HCT116 (cell line): ENCODE measurements at regions not wholly inside any gene's neighbourhood (a gene's known extent, or its start where the extent isn't known, plus 50 kb on each side); places are given as distances from the start of the nearest gene placed in this dataset.
A peak's percentile ranks its signal among the peaks of the same experiment; 100 is the strongest.

ENCODE experiments used
- ATAC-seq: fragments of 200-7000 bp; cut with Tn5 transposase; 2 replicates; pipeline ENCODE4 v1.9.1; 2020; ENCODE audit warnings: mild to moderate bottlenecking, moderate library complexity
- BruUV-seq: library from RNA; stranded (reverse); fragments of 400-500 nt; replicated peaks from 2 replicates; lab custom pipeline; 2021; lab: Mats Ljungman, UMichigan
- CTCF ChIA-PET: fragments of 300-600 bp; sonication (Branson Sonifier 250); formaldehyde crosslinking; loops from one replicate; lab custom pipeline; 2021; ENCODE audit warnings: antibody characterized with exemption; lab: Charles Lee
- POLR2A ChIA-PET: fragments of 300-600, 350-600 bp; sonication (Branson Sonifier 250); formaldehyde crosslinking; loops from one replicate; lab custom pipeline; 2021; ENCODE audit warnings: antibody characterized with exemption; lab: Charles Lee
- RAD21 ChIA-PET, 2 experiments: fragments of 300-600 bp; sonication (Branson Sonifier 250); formaldehyde crosslinking; loops; one replicate each; lab custom pipeline; 2023; ENCODE audit warnings: low total read pairs in 2 of 2; ENCODE audit not compliant: uncharacterized antibody in 2 of 2, unreplicated experiment in 2 of 2, low non-redundant PET in 1 of 2; lab: Charles Lee
- DNase-seq: peaks from one replicate; pipeline ENCODE4 v3.0.0-alpha.2; 2010; ENCODE audit warnings: low read depth, low spot score
- H2AFZ ChIP-seq: fragments of 200-600 bp; shearing (Covaris generic), sonication (generic); 2 replicates; pipeline ENCODE4 v1.6.1; 2017; ENCODE audit warnings: low read depth, mixed run types, mixed read lengths, antibody characterized with exemption, low read length; ENCODE audit not compliant: poor library complexity, severe bottlenecking
- H3K27ac ChIP-seq: 2 replicates; pipeline ENCODE4 v1.5.1; 2012; ENCODE audit warnings: low read depth, low read length
- H3K27me3 ChIP-seq: fragments of 200-600 bp; sonication (generic); 2 replicates; pipeline ENCODE4 v1.6.1; 2016; ENCODE audit warnings: mixed run types, low read length, mixed read lengths; ENCODE audit not compliant: insufficient read depth
- H3K36me3 ChIP-seq, 2 experiments: fragments of 200-500 bp in 1 of 2; fragments of 200-600 bp in 1 of 2; sonication (Bioruptor generic) in 1 of 2; sonication (generic) in 1 of 2; 2 replicates each; pipeline versions ENCODE4 v1.5.1 to v1.6.1; 2014 to 2016; ENCODE audit warnings: low read length in 2 of 2, inconsistent platforms in 1 of 2, mixed read lengths in 1 of 2, mixed run types in 1 of 2; ENCODE audit not compliant: insufficient read depth in 2 of 2, control insufficient read depth in 1 of 2
- H3K4me1 ChIP-seq, 2 experiments: fragments of 200-600 bp in 1 of 2; sonication (generic) in 1 of 2; 2 replicates each; pipeline versions ENCODE4 v1.5.1 to v1.6.1; 2012 to 2017; ENCODE audit warnings: low read length in 2 of 2, inconsistent platforms in 1 of 2, mild to moderate bottlenecking in 1 of 2, mixed read lengths in 1 of 2, mixed run types in 1 of 2, moderate library complexity in 1 of 2; ENCODE audit not compliant: insufficient read depth in 2 of 2, control insufficient read depth in 1 of 2
- H3K4me2 ChIP-seq: fragments of 200-600 bp; sonication (generic); 2 replicates; pipeline ENCODE4 v1.6.1; 2017; ENCODE audit warnings: mixed run types, low read length, mixed read lengths
- H3K4me3 ChIP-seq, 2 experiments: fragments of 200-600 bp in 1 of 2; sonication (generic) in 1 of 2; replicated peaks in 1 of 2; 2 replicates each; pipeline ENCODE4 v1.5.1; 2011 to 2016; ENCODE audit warnings: low read length in 2 of 2, control low read depth in 1 of 2, low read depth in 1 of 2, mild to moderate bottlenecking in 1 of 2, mixed read lengths in 1 of 2, mixed run types in 1 of 2
- H3K79me2 ChIP-seq: fragments of 200-600 bp; sonication (generic); 2 replicates; pipeline ENCODE4 v1.6.1; 2017; ENCODE audit warnings: mild to moderate bottlenecking, mixed run types, low read length, moderate library complexity, mixed read lengths; ENCODE audit not compliant: insufficient read depth
- H3K9ac ChIP-seq: fragments of 200-600 bp; sonication (generic); 2 replicates; pipeline ENCODE4 v1.6.1; 2016; ENCODE audit warnings: low read length, mixed read lengths
- H3K9me2 ChIP-seq: fragments of 200-600 bp; sonication (generic), shearing (Covaris generic); 2 replicates; pipeline ENCODE4 v1.6.1; 2017; ENCODE audit warnings: mixed run types, mild to moderate bottlenecking, moderate library complexity; ENCODE audit not compliant: insufficient read depth
- H3K9me3 ChIP-seq, 2 experiments: fragments of 200-500 bp in 1 of 2; fragments of 200-600 bp in 1 of 2; sonication (Bioruptor generic) in 1 of 2; sonication (generic) in 1 of 2; 2 replicates each; pipeline ENCODE4 v1.6.1; 2014 to 2017; ENCODE audit warnings: low read length in 2 of 2, mixed read lengths in 2 of 2, inconsistent platforms in 1 of 2, low read depth in 1 of 2, mild to moderate bottlenecking in 1 of 2, mixed run types in 1 of 2, moderate library complexity in 1 of 2; ENCODE audit not compliant: control insufficient read depth in 1 of 2, insufficient read depth in 1 of 2
- H4K20me1 ChIP-seq: fragments of 200-600 bp; sonication (generic), shearing (Covaris generic); 2 replicates; pipeline ENCODE4 v1.6.1; 2017; ENCODE audit warnings: mixed run types, mild to moderate bottlenecking, moderate library complexity; ENCODE audit not compliant: insufficient read depth
- EGR1 ChIP-seq: IDR thresholded peaks from 2 replicates; pipeline ENCODE4 v1.6.1; 2012; ENCODE audit warnings: low read depth
- EZH2 ChIP-seq: fragments of 200-600 bp; sonication (generic); IDR thresholded peaks from 2 replicates; pipeline ENCODE4 v1.6.1; 2017; ENCODE audit warnings: antibody characterized with exemption, mixed run types
- EZH2phosphoT487 ChIP-seq: fragments of 200-600 bp; IDR thresholded peaks from 2 replicates; pipeline ENCODE4 v1.6.1; 2018; ENCODE audit warnings: antibody characterized with exemption, borderline replicate concordance
- FOSL1 ChIP-seq: IDR thresholded peaks from 2 replicates; pipeline ENCODE4 v1.6.1; 2012; ENCODE audit warnings: low read depth
- JUND ChIP-seq: IDR thresholded peaks from 2 replicates; pipeline ENCODE4 v1.6.1; 2012
- POLR2AphosphoS5 ChIP-seq: IDR thresholded peaks from 2 replicates; pipeline ENCODE4 v1.6.1; 2011; ENCODE audit warnings: mild to moderate bottlenecking, low read depth, low read length, moderate library complexity
- RAD21 ChIP-seq: IDR thresholded peaks from 2 replicates; pipeline ENCODE4 v1.6.1; 2012; ENCODE audit warnings: low read depth, mild to moderate bottlenecking
- SIN3A ChIP-seq: IDR thresholded peaks from 2 replicates; pipeline ENCODE4 v1.6.1; 2012; ENCODE audit warnings: low read depth
- ZNF274 ChIP-seq: fragments of 200-500 bp; sonication (Bioruptor generic); IDR thresholded peaks from 2 replicates; pipeline ENCODE4 v1.6.1; 2014; ENCODE audit warnings: mild to moderate bottlenecking, low read depth, low read length, inconsistent platforms
- intact Hi-C: fragments of 100-400 bp; cut with micrococcal nuclease; formaldehyde crosslinking; loops from 2 replicates; pipeline ENCODE4 v1.10.0; 2022
- TF ChIP-seq, protein P1 (sequence below): IDR thresholded peaks from 2 replicates; pipeline ENCODE4 v1.6.1; 2011; ENCODE audit warnings: mild to moderate bottlenecking, low read length, moderate library complexity; ENCODE audit not compliant: insufficient replicate concordance; ENCODE audit errors: extremely low read depth
- TF ChIP-seq, protein P2 (sequence below): IDR thresholded peaks from 2 replicates; pipeline ENCODE4 v1.6.1; 2012; ENCODE audit warnings: low read depth

DNA sequence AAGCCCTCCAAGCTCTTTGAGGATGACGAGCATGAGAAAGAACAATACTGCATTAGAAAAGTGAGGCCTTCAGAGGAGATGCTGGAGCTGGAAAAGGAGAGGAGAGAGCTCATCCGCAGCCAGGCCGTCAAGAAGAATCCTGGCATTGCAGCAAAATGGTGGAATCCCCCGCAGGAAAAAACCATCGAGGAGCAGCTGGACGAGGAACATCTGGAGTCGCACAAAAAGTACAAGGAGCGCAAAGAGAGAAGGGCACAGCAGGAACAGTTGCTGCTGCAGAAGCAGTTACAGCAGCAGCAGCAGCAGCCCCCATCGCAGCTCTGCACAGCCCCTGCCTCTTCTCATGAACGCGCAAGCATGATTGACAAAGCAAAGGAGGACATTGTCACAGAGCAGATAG lies 71.2 kb downstream of the C9orf152 start:
- no peak for TF ChIP-seq RAD21
- TF ChIP-seq, protein P1, sequence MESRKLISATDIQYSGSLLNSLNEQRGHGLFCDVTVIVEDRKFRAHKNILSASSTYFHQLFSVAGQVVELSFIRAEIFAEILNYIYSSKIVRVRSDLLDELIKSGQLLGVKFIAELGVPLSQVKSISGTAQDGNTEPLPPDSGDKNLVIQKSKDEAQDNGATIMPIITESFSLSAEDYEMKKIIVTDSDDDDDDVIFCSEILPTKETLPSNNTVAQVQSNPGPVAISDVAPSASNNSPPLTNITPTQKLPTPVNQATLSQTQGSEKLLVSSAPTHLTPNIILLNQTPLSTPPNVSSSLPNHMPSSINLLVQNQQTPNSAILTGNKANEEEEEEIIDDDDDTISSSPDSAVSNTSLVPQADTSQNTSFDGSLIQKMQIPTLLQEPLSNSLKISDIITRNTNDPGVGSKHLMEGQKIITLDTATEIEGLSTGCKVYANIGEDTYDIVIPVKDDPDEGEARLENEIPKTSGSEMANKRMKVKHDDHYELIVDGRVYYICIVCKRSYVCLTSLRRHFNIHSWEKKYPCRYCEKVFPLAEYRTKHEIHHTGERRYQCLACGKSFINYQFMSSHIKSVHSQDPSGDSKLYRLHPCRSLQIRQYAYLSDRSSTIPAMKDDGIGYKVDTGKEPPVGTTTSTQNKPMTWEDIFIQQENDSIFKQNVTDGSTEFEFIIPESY = no peak
- no peak for TF ChIP-seq FOSL1
- no peak for TF ChIP-seq POLR2AphosphoS5
- no peak for TF ChIP-seq EGR1
- no peak for TF ChIP-seq JUND
- TF ChIP-seq ZNF274 = no peak
- TF ChIP-seq, protein P2, sequence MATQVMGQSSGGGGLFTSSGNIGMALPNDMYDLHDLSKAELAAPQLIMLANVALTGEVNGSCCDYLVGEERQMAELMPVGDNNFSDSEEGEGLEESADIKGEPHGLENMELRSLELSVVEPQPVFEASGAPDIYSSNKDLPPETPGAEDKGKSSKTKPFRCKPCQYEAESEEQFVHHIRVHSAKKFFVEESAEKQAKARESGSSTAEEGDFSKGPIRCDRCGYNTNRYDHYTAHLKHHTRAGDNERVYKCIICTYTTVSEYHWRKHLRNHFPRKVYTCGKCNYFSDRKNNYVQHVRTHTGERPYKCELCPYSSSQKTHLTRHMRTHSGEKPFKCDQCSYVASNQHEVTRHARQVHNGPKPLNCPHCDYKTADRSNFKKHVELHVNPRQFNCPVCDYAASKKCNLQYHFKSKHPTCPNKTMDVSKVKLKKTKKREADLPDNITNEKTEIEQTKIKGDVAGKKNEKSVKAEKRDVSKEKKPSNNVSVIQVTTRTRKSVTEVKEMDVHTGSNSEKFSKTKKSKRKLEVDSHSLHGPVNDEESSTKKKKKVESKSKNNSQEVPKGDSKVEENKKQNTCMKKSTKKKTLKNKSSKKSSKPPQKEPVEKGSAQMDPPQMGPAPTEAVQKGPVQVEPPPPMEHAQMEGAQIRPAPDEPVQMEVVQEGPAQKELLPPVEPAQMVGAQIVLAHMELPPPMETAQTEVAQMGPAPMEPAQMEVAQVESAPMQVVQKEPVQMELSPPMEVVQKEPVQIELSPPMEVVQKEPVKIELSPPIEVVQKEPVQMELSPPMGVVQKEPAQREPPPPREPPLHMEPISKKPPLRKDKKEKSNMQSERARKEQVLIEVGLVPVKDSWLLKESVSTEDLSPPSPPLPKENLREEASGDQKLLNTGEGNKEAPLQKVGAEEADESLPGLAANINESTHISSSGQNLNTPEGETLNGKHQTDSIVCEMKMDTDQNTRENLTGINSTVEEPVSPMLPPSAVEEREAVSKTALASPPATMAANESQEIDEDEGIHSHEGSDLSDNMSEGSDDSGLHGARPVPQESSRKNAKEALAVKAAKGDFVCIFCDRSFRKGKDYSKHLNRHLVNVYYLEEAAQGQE = no peak
- TF ChIP-seq EZH2 = no peak
- TF ChIP-seq EZH2phosphoT487 = no peak
- no peak for TF ChIP-seq SIN3A
- ChIA-PET RAD21 (no interaction called here), CTCF (no interaction called here), POLR2A (no interaction called here)
- Histone ChIP-seq H3K4me3 (no peak overlapping the region), H3K4me2 (no peak overlapping the region), H2AFZ (no peak overlapping the region), H3K4me1 (peaks cover 13 to 25% of the 10 kb centered on the region in 2 experiments), H4K20me1 (peaks cover 4% of the 10 kb centered on the region; the same call in 1 of the 2 replicates), H3K27ac (no peak overlapping the region), H3K79me2 (peaks cover 50% of the 10 kb centered on the region), H3K9ac (no peak overlapping the region), H3K27me3 (no peaks in the 10 kb centered on the region), H3K9me3 (no peaks in the 10 kb centered on the region), H3K9me2 (no peaks in the 10 kb centered on the region), H3K36me3 (peaks cover 0 to 21% of the 10 kb centered on the region in 2 experiments; a peak in 1 of 4 replicates)
- no peak for DNase-seq
- BruUV-seq = TSS peak; percentile 36
- ATAC-seq = no peak
- intact Hi-C loops = no loop called here
